Panc1 (cell line): ENCODE measurements at regions not wholly inside any gene's neighbourhood (a gene's known extent, or its start where the extent isn't known, plus 50 kb on each side); places are given as distances from the start of the nearest gene placed in this dataset.

Source experiments
- POLR2AphosphoS5 ChIP-seq: IDR thresholded peaks from 2 replicates; pipeline ENCODE4 v1.6.1; 2012; ENCODE audit warnings: mild to moderate bottlenecking, low read depth, low read length, moderate library complexity
- TF ChIP-seq, protein P1 (sequence below): fragments of 450-650 bp; IDR thresholded peaks from 2 replicates; pipeline ENCODE4 v1.5.1; 2017; ENCODE audit warnings: mild to moderate bottlenecking

DNA sequence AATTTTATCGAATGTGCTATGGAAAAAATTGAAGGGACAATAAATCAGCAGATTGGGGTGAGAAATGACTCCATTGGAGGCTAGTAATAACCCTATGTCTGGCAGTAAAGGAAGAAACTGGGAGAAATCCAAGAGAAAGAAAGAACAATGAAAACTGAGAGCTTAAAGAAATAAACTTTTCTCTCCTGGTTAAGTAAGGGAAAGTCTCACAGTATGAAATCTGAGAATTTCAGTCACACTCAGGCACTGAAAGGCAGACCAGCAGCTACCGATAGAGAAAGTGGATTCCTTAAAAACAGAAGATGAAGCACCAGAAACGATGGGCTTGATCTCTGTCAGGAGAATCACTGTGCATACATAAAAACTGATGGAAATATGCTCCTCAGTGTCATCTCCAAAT is 404.2 kb downstream of the PLPP3 start:
- TF ChIP-seq, protein P1, sequence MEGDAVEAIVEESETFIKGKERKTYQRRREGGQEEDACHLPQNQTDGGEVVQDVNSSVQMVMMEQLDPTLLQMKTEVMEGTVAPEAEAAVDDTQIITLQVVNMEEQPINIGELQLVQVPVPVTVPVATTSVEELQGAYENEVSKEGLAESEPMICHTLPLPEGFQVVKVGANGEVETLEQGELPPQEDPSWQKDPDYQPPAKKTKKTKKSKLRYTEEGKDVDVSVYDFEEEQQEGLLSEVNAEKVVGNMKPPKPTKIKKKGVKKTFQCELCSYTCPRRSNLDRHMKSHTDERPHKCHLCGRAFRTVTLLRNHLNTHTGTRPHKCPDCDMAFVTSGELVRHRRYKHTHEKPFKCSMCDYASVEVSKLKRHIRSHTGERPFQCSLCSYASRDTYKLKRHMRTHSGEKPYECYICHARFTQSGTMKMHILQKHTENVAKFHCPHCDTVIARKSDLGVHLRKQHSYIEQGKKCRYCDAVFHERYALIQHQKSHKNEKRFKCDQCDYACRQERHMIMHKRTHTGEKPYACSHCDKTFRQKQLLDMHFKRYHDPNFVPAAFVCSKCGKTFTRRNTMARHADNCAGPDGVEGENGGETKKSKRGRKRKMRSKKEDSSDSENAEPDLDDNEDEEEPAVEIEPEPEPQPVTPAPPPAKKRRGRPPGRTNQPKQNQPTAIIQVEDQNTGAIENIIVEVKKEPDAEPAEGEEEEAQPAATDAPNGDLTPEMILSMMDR, result no peak
- TF ChIP-seq POLR2AphosphoS5, result no peak
